Muscle layer of colon (tissue), 2 donors: ENCODE measurements at regions not wholly inside any gene's neighbourhood (a gene's known extent, or its start where the extent isn't known, plus 50 kb on each side); places are given as distances from the start of the nearest gene placed in this dataset.

Experiments used
- H3K27ac ChIP-seq: one replicate; pipeline ENCODE4 v1.7.0; 2013; ENCODE audit warnings: low read depth, mild to moderate bottlenecking, low read length, moderate library complexity
- H3K27me3 ChIP-seq, 2 donors: one replicate each; pipeline ENCODE4 v1.7.0; 2013; ENCODE audit warnings: low read length in 2 of 2, mild to moderate bottlenecking in 2 of 2; ENCODE audit not compliant: insufficient read depth in 2 of 2, control insufficient read depth in 1 of 2
- H3K36me3 ChIP-seq: one replicate; pipeline ENCODE4 v1.7.0; 2013; ENCODE audit warnings: mild to moderate bottlenecking, low read length; ENCODE audit not compliant: insufficient read depth
- H3K4me1 ChIP-seq: one replicate; pipeline ENCODE4 v1.7.0; 2013; ENCODE audit warnings: mild to moderate bottlenecking, low read length; ENCODE audit not compliant: insufficient read depth
- H3K4me3 ChIP-seq, 2 donors: one replicate each; pipeline ENCODE4 v1.7.0; 2013; ENCODE audit warnings: low read length in 2 of 2, low read depth in 1 of 2, mild to moderate bottlenecking in 1 of 2, moderate library complexity in 1 of 2
- H3K9ac ChIP-seq: one replicate; pipeline ENCODE4 v1.7.0; 2013; ENCODE audit warnings: low read length
- H3K9me3 ChIP-seq: one replicate; pipeline ENCODE4 v1.7.0; 2013; ENCODE audit warnings: mild to moderate bottlenecking, low read length
- donor health status: abdominal sarcoma.
- donor health status: Adenocarcinoma of cecum.

GRCh38 chr17:34201767-34202166 is 53.3 kb upstream of the CCL2 start:
- no peaks in the 10 kb centered on the region for H3K36me3 ChIP-seq
- H3K27ac ChIP-seq = no peak overlapping the region
- H3K4me1 ChIP-seq = peaks cover 4% of the 10 kb centered on the region
- H3K9me3 ChIP-seq = peaks cover under 1% of the 10 kb centered on the region
- H3K4me3 ChIP-seq = no peak overlapping the region
- H3K27me3 ChIP-seq = no peaks in the 10 kb centered on the region
- no peak overlapping the region for H3K9ac ChIP-seq

DNA sequence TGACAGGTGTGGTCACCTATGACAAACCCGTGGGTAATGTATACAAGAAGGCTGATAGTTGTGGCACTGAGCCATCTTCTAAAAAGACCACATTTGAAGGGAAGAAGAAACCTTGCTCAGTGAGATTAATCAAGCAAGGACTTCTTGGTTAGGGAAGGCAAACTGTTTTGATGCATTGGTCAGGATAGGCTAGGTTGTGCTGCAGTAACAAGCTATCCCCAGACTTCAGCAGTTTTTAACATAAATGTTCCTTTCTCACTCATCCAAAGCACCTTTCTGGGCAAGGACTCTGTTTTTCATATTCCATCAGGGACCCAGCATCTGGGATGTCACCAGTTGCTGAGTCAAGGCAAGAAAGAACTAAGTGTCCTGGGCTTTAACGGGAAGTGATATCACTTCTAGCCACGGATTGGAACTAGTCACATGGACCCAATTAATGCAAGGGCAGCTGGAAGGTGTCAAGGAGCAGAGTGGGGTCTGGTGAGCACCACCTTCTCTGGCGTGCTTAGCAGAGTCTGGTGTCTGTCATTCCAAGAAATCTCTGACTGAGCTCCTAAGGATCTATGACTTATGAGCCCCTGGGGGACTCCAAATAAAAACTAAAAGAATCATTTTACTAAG is 52.0 kb upstream of the CCL2 start:
- Histone ChIP-seq H3K9ac (no peak overlapping the region), H3K4me1 (peaks cover 4% of the 10 kb centered on the region), H3K9me3 (no peaks in the 10 kb centered on the region), H3K27me3 (no peaks in the 10 kb centered on the region), H3K4me3 (no peak overlapping the region), H3K27ac (no peak overlapping the region), H3K36me3 (no peaks in the 10 kb centered on the region)

- Histone ChIP-seq H3K4me3 (no peak overlapping the region), H3K9ac (no peak overlapping the region), H3K4me1 (peaks cover 4% of the 10 kb centered on the region), H3K27ac (no peak overlapping the region), H3K36me3 (no peaks in the 10 kb centered on the region), H3K9me3 (no peaks in the 10 kb centered on the region), H3K27me3 (no peaks in the 10 kb centered on the region)
These were observed 50.7 kb upstream of the CCL2 start for GRCh38 chr17:34204402-34204801.
